SK-N-SH treated with all-trans-retinoic acid at 6 μM for 48 hours (cell line): ENCODE measurements at regions not wholly inside any gene's neighbourhood (a gene's known extent, or its start where the extent isn't known, plus 50 kb on each side); places are given as distances from the start of the nearest gene placed in this dataset.

Experiments used
- ATAC-seq: fragments of 200-7000 bp; cut with Tn5 transposase; 3 replicates; pipeline ENCODE4 v1.9.1; 2020; ENCODE audit warnings: mild to moderate bottlenecking, moderate library complexity
- ARNTL ChIP-seq: fragments of 450-650 bp; formaldehyde crosslinking; IDR thresholded peaks from 2 replicates; pipeline ENCODE4 v1.5.0; 2020; ENCODE audit warnings: low read depth, mild to moderate bottlenecking, moderate library complexity, borderline replicate concordance
- BACH2 ChIP-seq: fragments of 250-450 bp; sonication (Bioruptor Pico); IDR thresholded peaks from 2 replicates; pipeline ENCODE4 v1.9.0; 2021; ENCODE audit warnings: mild to moderate bottlenecking, borderline replicate concordance
- CSDC2 ChIP-seq: fragments of 250-450 bp; sonication (Bioruptor Pico); IDR thresholded peaks from 2 replicates; pipeline ENCODE4 v1.5.0; 2020; ENCODE audit warnings: mild to moderate bottlenecking, moderate library complexity
- CSRNP3 ChIP-seq: fragments of 250-450 bp; sonication (Bioruptor Pico); IDR thresholded peaks from 2 replicates; pipeline ENCODE4 v1.5.1; 2021; ENCODE audit warnings: mild to moderate bottlenecking, moderate library complexity
- ESRRG ChIP-seq: fragments of 250-450 bp; sonication (Bioruptor Pico); IDR thresholded peaks from 2 replicates; pipeline ENCODE4 v1.6.1; 2021; ENCODE audit warnings: mild to moderate bottlenecking
- GLIS3 ChIP-seq: fragments of 250-450 bp; sonication (Bioruptor Pico); IDR thresholded peaks from 2 replicates; pipeline ENCODE4 v1.5.0; 2020; ENCODE audit warnings: mild to moderate bottlenecking, moderate library complexity
- ISL1 ChIP-seq: fragments of 250-450 bp; sonication (Bioruptor Pico); IDR thresholded peaks from 2 replicates; pipeline ENCODE4 v2.1.2; 2022; ENCODE audit warnings: mild to moderate bottlenecking, moderate library complexity
- OSR1 ChIP-seq: fragments of 250-450 bp; sonication (Bioruptor Pico); IDR thresholded peaks from 2 replicates; pipeline ENCODE4 v1.8.0; 2022; ENCODE audit warnings: moderate library complexity, mild to moderate bottlenecking, inconsistent platforms
- POU6F1 ChIP-seq: fragments of 250-450 bp; sonication (Bioruptor Pico); IDR thresholded peaks from 2 replicates; pipeline ENCODE4 v1.8.0; 2021; ENCODE audit warnings: low read depth, mild to moderate bottlenecking, moderate library complexity, borderline replicate concordance
- PPARA ChIP-seq: fragments of 250-450 bp; sonication (Bioruptor Pico); IDR thresholded peaks from 2 replicates; pipeline ENCODE4 v1.5.0; 2020; ENCODE audit warnings: mild to moderate bottlenecking, borderline replicate concordance
- RARB ChIP-seq: fragments of 250-450 bp; sonication (Bioruptor Pico); IDR thresholded peaks from 2 replicates; pipeline ENCODE4 v1.8.0; 2021; ENCODE audit warnings: mild to moderate bottlenecking, moderate library complexity
- SNAI2 ChIP-seq: fragments of 250-450 bp; sonication (Bioruptor Pico); IDR thresholded peaks from 2 replicates; pipeline ENCODE4 v1.5.0; 2020; ENCODE audit warnings: mild to moderate bottlenecking, moderate library complexity
- TCF4 ChIP-seq: fragments of 250-450 bp; sonication (Bioruptor Pico); IDR thresholded peaks from 2 replicates; pipeline ENCODE4 v1.8.0; 2021; ENCODE audit warnings: mild to moderate bottlenecking, moderate library complexity, borderline replicate concordance
- TOX ChIP-seq: fragments of 250-450 bp; sonication (Bioruptor Pico); IDR thresholded peaks from 2 replicates; pipeline ENCODE4 v1.8.0; 2021; ENCODE audit warnings: mild to moderate bottlenecking, moderate library complexity, borderline replicate concordance
- TSHZ2 ChIP-seq: fragments of 250-450 bp; sonication (Bioruptor Pico); IDR thresholded peaks from 2 replicates; pipeline ENCODE4 v1.5.0; 2020; ENCODE audit warnings: mild to moderate bottlenecking, moderate library complexity
- ZC3H10 ChIP-seq: fragments of 250-450 bp; sonication (Bioruptor Pico); IDR thresholded peaks from 2 replicates; pipeline ENCODE4 v1.5.1; 2021; ENCODE audit warnings: mild to moderate bottlenecking, moderate library complexity
- ZFP3 ChIP-seq: fragments of 250-450 bp; sonication (Bioruptor Pico); IDR thresholded peaks from 2 replicates; pipeline ENCODE4 v1.5.0; 2020; ENCODE audit warnings: mild to moderate bottlenecking, moderate library complexity
- ZFP30 ChIP-seq: fragments of 450-650 bp; formaldehyde crosslinking; IDR thresholded peaks from 2 replicates; pipeline ENCODE4 v1.5.0; 2022; ENCODE audit warnings: mild to moderate bottlenecking, moderate library complexity
- ZNF565 ChIP-seq: fragments of 450-650 bp; formaldehyde crosslinking; conservative IDR thresholded peaks from 2 replicates; pipeline ENCODE4 v1.5.0; 2020; ENCODE audit warnings: low read depth, mild to moderate bottlenecking, moderate library complexity
- ZNF70 ChIP-seq: fragments of 450-650 bp; formaldehyde crosslinking; IDR thresholded peaks from 2 replicates; pipeline ENCODE4 v1.5.0; 2020; ENCODE audit warnings: mild to moderate bottlenecking, moderate library complexity
- ZNF8 ChIP-seq: fragments of 450-650 bp; formaldehyde crosslinking; IDR thresholded peaks from 2 replicates; pipeline ENCODE4 v1.5.0; 2020; ENCODE audit warnings: mild to moderate bottlenecking, moderate library complexity
- TF ChIP-seq, protein P1 (sequence below): fragments of 250-450 bp; sonication (Bioruptor Pico); IDR thresholded peaks from 2 replicates; pipeline ENCODE4 v1.5.1; 2020; ENCODE audit warnings: low read depth, mild to moderate bottlenecking, moderate library complexity

DNA sequence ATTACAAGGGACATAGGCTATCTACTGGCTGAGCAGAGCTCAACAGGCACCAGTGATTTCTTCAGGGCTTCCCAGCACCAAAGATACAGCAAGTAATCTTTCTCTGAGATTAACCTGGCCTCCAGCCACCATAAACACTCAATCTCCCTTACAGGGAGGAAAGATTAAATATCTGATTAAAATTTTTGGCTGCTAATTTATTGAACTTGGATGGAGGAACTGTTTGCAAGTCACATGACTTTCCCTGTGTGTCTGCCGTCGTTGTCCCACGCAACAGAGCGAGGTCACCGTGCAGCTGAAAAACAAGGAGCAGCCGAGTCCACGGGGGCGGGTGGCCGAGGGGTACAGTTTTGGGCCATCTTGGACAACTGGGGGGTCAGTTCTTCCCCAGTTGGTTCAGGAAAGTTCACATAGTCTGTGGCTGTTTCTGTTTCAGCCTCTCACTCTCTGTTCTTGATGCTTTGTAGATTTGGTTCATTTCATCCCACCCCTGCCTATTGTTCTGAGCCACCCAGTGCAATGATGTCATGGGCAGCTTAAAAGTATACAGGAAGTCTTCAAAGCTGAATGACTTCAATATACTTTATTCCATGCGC is 186.8 kb upstream of the CTAGE1 start:
- ATAC-seq = no peak

DNA sequence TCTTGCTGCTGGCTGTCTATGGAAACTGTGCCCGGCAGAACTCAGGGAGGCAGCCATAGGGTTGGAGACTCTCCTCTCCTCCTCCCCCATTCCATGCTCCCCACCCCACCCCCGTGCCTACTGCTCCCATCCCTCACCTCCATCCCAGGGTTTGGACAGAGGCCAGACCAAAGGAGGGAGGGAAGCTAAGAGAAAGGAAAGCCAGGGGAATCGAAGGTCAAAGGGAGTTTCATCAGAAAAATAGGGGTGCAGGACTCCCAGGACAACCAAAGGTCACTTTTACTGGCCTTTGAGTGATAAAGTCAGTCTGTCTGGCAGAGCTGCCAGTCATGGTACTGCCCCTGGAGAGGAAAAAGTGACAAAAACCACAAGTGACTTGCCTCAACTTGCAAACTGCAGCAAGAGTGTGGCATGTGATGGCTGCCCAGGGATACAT is 187.3 kb upstream of the CTAGE1 start:
- TF ChIP-seq ZFP30 (CRISPR knock-in tag) (no peak), CSDC2 (CRISPR knock-in tag) (no peak), CSRNP3 (no peak), ZFP3 (CRISPR knock-in tag) (no peak), ISL1 (CRISPR knock-in tag) (no peak), ZNF8 (CRISPR knock-in tag) (no peak), ZC3H10 (CRISPR knock-in tag) (no peak), TSHZ2 (CRISPR knock-in tag) (no peak), RARB (no peak), TOX (CRISPR knock-in tag) (no peak), OSR1 (CRISPR knock-in tag) (no peak), ZNF565 (CRISPR knock-in tag) (no peak), PPARA (CRISPR knock-in tag) (no peak), SNAI2 (no peak), GLIS3 (CRISPR knock-in tag) (no peak), POU6F1 (no peak), ARNTL (CRISPR knock-in tag) (no peak), BACH2 (CRISPR knock-in tag) (no peak)
- TF ChIP-seq, protein P1, sequence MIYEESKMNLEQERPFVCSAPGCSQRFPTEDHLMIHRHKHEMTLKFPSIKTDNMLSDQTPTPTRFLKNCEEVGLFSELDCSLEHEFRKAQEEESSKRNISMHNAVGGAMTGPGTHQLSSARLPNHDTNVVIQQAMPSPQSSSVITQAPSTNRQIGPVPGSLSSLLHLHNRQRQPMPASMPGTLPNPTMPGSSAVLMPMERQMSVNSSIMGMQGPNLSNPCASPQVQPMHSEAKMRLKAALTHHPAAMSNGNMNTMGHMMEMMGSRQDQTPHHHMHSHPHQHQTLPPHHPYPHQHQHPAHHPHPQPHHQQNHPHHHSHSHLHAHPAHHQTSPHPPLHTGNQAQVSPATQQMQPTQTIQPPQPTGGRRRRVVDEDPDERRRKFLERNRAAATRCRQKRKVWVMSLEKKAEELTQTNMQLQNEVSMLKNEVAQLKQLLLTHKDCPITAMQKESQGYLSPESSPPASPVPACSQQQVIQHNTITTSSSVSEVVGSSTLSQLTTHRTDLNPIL (CRISPR knock-in tag) = no peak
- TF ChIP-seq, all 23 proteins: peak for 0
- no peak for ATAC-seq

More for the DNA sequence above, 186.8 kb upstream of the CTAGE1 start:
- TF ChIP-seq PPARA (CRISPR knock-in tag) (no peak), TCF4 (CRISPR knock-in tag) (no peak), ZFP30 (CRISPR knock-in tag) (no peak), OSR1 (CRISPR knock-in tag) (no peak), ZNF565 (CRISPR knock-in tag) (no peak), ESRRG (CRISPR knock-in tag) (no peak), TSHZ2 (CRISPR knock-in tag) (no peak), CSDC2 (CRISPR knock-in tag) (no peak), TOX (CRISPR knock-in tag) (no peak), GLIS3 (CRISPR knock-in tag) (no peak), ZNF70 (CRISPR knock-in tag) (no peak), ZFP3 (CRISPR knock-in tag) (no peak), BACH2 (CRISPR knock-in tag) (no peak)
